GM15510 (cell line): ENCODE measurements at regions not wholly inside any gene's neighbourhood (a gene's known extent, or its start where the extent isn't known, plus 50 kb on each side); places are given as distances from the start of the nearest gene placed in this dataset.

ENCODE experiments used
- POLR2A ChIP-seq: IDR thresholded peaks from 3 replicates; pipeline ENCODE4 v1.6.1; 2011; ENCODE audit warnings: borderline replicate concordance; ENCODE audit not compliant: insufficient read length; ENCODE audit errors: extremely low read depth

- no peak for TF ChIP-seq POLR2A
Measured at GRCh38 chr6:27854421-27854820, 57.8 kb downstream of the OR2B2 start.

- TF ChIP-seq POLR2A = no peak
Measured at GRCh38 chr6:27851440-27851839, 60.8 kb downstream of the OR2B2 start.

GRCh38 chr6:27847706-27848105, 64.5 kb downstream of the OR2B2 start:
- TF ChIP-seq POLR2A = no peak

- no peak for TF ChIP-seq POLR2A
Measured at GRCh38 chr6:27840572-27840971, 71.6 kb downstream of the OR2B2 start.

GRCh38 chr6:27839626-27840475, 72.3 kb downstream of the OR2B2 start:
- TF ChIP-seq POLR2A = no peak

GRCh38 chr6:27838945-27839625, 73.1 kb downstream of the OR2B2 start:
- TF ChIP-seq POLR2A = peak; percentile 39

GRCh38 chr6:27838058-27838944, 73.9 kb downstream of the OR2B2 start:
- peak; percentile 88 for TF ChIP-seq POLR2A

GRCh38 chr6:27837625-27838057, 74.6 kb downstream of the OR2B2 start:
- TF ChIP-seq POLR2A = no peak

- TF ChIP-seq POLR2A = peak; percentile 56
Measured at GRCh38 chr6:27836783-27837624, 75.2 kb downstream of the OR2B2 start.

GRCh38 chr6:27836141-27836782, 75.9 kb downstream of the OR2B2 start:
- TF ChIP-seq POLR2A = no peak

GRCh38 chr6:27834879-27835549, 77.2 kb downstream of the OR2B2 start:
- no peak for TF ChIP-seq POLR2A

- no peak for TF ChIP-seq POLR2A
Measured at GRCh38 chr6:27834384-27834783, 77.8 kb downstream of the OR2B2 start.
